Spleen (tissue), 11 donors: ENCODE measurements at regions not wholly inside any gene's neighbourhood (a gene's known extent, or its start where the extent isn't known, plus 50 kb on each side); places are given as distances from the start of the nearest gene placed in this dataset.

Experiments
- DNase-seq: peaks from one replicate; pipeline ENCODE4 v3.0.0-alpha.2; 2020
- H3K27ac ChIP-seq, 8 donors: fragments of 200-600 bp; sonication (generic) in 7 of 8; 1 replicate in 4 of 8; 2 replicates in 4 of 8; pipeline versions ENCODE4 v1.5.0 to v1.8.0; 2016 to 2021; ENCODE audit warnings: inconsistent platforms in 4 of 8, mild to moderate bottlenecking in 4 of 8, moderate library complexity in 1 of 8
- H3K27me3 ChIP-seq, 7 donors: fragments of 200-600 bp; sonication (generic) in 6 of 7; replicated peaks in 1 of 7; 1 replicate in 4 of 7; 2 replicates in 3 of 7; pipeline versions ENCODE4 v1.5.0 to v1.8.0; 2016 to 2021; ENCODE audit warnings: inconsistent platforms in 3 of 7, mild to moderate bottlenecking in 1 of 7
- H3K36me3 ChIP-seq, 6 donors: fragments of 200-600 bp; sonication (generic) in 5 of 6; 1 replicate in 4 of 6; 2 replicates in 2 of 6; pipeline versions ENCODE4 v1.5.0 to v1.8.0; 2016 to 2021; ENCODE audit warnings: inconsistent platforms in 2 of 6
- H3K4me1 ChIP-seq, 6 donors: fragments of 200-600 bp; sonication (generic) in 5 of 6; 1 replicate in 3 of 6; 2 replicates in 3 of 6; pipeline versions ENCODE4 v1.5.0 to v1.8.0; 2016 to 2021; ENCODE audit warnings: inconsistent platforms in 3 of 6
- H3K4me3 ChIP-seq, 8 donors: fragments of 200-600 bp; sonication (generic) in 7 of 8; 1 replicate in 4 of 8; 2 replicates in 4 of 8; pipeline versions ENCODE4 v1.5.0 to v1.8.0; 2016 to 2021; ENCODE audit warnings: inconsistent platforms in 4 of 8, mild to moderate bottlenecking in 4 of 8, moderate library complexity in 2 of 8
- H3K9me3 ChIP-seq, 8 donors: fragments of 200-600 bp; sonication (generic) in 7 of 8; 1 replicate in 4 of 8; 2 replicates in 4 of 8; pipeline versions ENCODE4 v1.5.0 to v1.8.0; 2016 to 2021; ENCODE audit warnings: inconsistent platforms in 4 of 8
- CTCF ChIP-seq, 11 experiments: fragments of 200-600 bp in 7 of 11; fragments of 450-650 bp in 4 of 11; sonication (generic) in 4 of 11; IDR thresholded peaks in 8 of 11; conservative IDR thresholded peaks in 3 of 11; 1 replicate in 7 of 11; 2 replicates in 4 of 11; pipeline versions ENCODE4 v1.4.0 to v1.8.0; 2016 to 2021; ENCODE audit warnings: antibody characterized with exemption in 11 of 11, inconsistent platforms in 4 of 11, mild to moderate bottlenecking in 1 of 11
- POLR2A ChIP-seq, 3 donors: fragments of 450-650 bp; IDR thresholded peaks; one replicate each; pipeline ENCODE4 v1.5.1; 2017; ENCODE audit warnings: antibody characterized with exemption in 3 of 3, mild to moderate bottlenecking in 1 of 3
- POLR2AphosphoS5 ChIP-seq, 3 donors: sonication (generic); formaldehyde crosslinking; IDR thresholded peaks; one replicate each; pipeline ENCODE4 v1.5.1; 2017; ENCODE audit warnings: antibody characterized with exemption in 3 of 3
- WGBS, 5 donors: extraction: QIAGEN DNeasy Blood & Tissue Kit in 3 of 5; methylation state at CpG; one replicate each; pipeline versions ENCODE4 v1.1.5 to v1.1.7; 2013 to 2018; 5-methylcytosine and 5-hydroxymethylcytosine counted together
- intact Hi-C: fragments of 100-400 bp; cut with DNase I; formaldehyde crosslinking; loops from one replicate; pipeline ENCODE4 v1.15.0; 2023; ENCODE audit warnings: low total_unique reads
- donor health status: healthy with polysubstance abuse.
- donor health status: DM: no; HTN: no; CAD: no; lungs with moderate emphysema.
- donor health status: DM: no; HTN: no; CAD: no.
- donor health status: Bipolar disorder and iron deficiency.
- donor health status: healthy.
- donor health status: DM: no; HTN: no; CAD: no.
- donor health status: DM: yes; HTN: yes; CAD: no.

DNA sequence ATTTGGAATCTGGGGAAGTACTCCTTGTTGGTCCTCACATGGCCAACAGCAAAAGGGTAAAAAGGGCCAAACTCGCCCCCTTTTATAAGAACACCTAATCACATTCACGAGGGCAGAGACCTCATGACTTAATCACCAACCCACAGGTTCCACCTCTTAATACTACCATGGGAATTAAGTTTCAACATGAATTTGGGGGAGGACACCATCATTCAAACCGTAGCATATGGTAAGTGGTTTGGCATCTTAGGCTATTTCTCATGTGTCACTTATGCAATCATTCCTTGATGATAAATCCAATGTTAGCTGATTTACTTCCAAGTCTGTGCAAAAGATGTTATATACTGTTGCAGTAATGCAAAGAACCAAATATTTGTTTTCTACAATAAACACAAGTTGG is 302.9 kb upstream of the FAM241A start:
- intact Hi-C loops: no loop called here

GRCh38 chr4:111847296-111848008 is 297.8 kb upstream of the FAM241A start:
- no peaks in the 10 kb centered on the region for H3K27me3 ChIP-seq
- H3K36me3 ChIP-seq: no peaks in the 10 kb centered on the region
- peaks cover 0 to 4% (median 0%) of the 10 kb centered on the region in 8 donors for H3K9me3 ChIP-seq
- 68 to 76% (median 69%) methylated on average over 5 of the region's 5 CpGs for WGBS, 5 donors
- DNase-seq: no peak
- no peaks in the 10 kb centered on the region for H3K4me1 ChIP-seq
- H3K4me3 ChIP-seq: no peak overlapping the region
- no peak for TF ChIP-seq POLR2A (IDR thresholded peaks at IDR 0.05)
- H3K27ac ChIP-seq: no peak overlapping the region
- intact Hi-C loops: no loop called here

More for the DNA sequence above, 302.9 kb upstream of the FAM241A start:
- no peak overlapping the region for H3K27ac ChIP-seq
- no peaks in the 10 kb centered on the region for H3K36me3 ChIP-seq
- WGBS, 5 donors: 75 to 81% (median 78%) methylated on average over 3 of the region's 3 CpGs
- peaks cover 0 to 4% (median 0%) of the 10 kb centered on the region in 7 donors for H3K27me3 ChIP-seq
- no peak overlapping the region for H3K4me3 ChIP-seq
- H3K9me3 ChIP-seq: peaks cover 0 to 8% (median 0%) of the 10 kb centered on the region in 8 donors
- no peak for DNase-seq
- TF ChIP-seq POLR2A (IDR thresholded peaks at IDR 0.05) (no peak), CTCF (IDR thresholded peaks at IDR 0.05 in 8 of 11, conservative IDR thresholded peaks at IDR 0.05 in 3 of 11) (no peak), POLR2AphosphoS5 (IDR thresholded peaks at IDR 0.05) (no peak)
- H3K4me1 ChIP-seq: no peaks in the 10 kb centered on the region

DNA sequence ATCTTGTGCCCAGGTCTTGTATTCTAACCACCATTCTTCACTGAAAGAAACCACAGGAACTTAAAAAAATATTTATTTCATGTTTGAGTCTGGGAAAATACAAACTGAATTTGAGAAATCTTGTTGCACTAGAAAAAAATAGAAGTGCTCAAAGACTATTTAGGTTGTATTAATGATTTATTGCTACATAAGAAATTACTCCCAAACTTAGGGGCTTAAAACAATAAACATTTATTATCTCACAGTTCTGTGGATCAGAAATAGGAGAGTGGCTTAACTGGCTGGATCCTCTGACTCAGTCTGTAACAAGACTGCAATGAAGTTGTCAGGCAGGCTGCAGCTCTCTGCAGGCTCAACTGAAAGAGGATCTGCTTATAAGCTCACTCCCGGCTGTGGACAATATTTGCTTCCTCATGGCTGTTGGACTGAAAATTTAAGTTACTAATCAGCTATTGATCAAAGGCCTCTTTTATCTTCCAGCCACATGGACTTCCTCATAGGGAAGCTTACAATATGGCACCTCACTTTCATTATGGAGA is 295.4 kb upstream of the FAM241A start:
- Histone ChIP-seq H3K4me3 (no peak overlapping the region), H3K27ac (no peak overlapping the region), H3K27me3 (no peaks in the 10 kb centered on the region), H3K9me3 (peaks cover 0 to 4% (median 0%) of the 10 kb centered on the region in 8 donors), H3K4me1 (no peaks in the 10 kb centered on the region), H3K36me3 (no peaks in the 10 kb centered on the region)
- WGBS, 5 donors: 83 to 91% (median 90%) methylated on average over 1 of the region's 1 CpG
- DNase-seq: no peak
- intact Hi-C loops: no loop called here
- TF ChIP-seq CTCF (IDR thresholded peaks at IDR 0.05 in 8 of 11, conservative IDR thresholded peaks at IDR 0.05 in 3 of 11) (no peak), POLR2A (IDR thresholded peaks at IDR 0.05) (no peak), POLR2AphosphoS5 (IDR thresholded peaks at IDR 0.05) (no peak)

- Histone ChIP-seq H3K27ac (no peak overlapping the region), H3K27me3 (no peaks in the 10 kb centered on the region), H3K4me1 (no peaks in the 10 kb centered on the region), H3K36me3 (no peaks in the 10 kb centered on the region), H3K9me3 (no peaks in the 10 kb centered on the region), H3K4me3 (no peak overlapping the region)
- 0 to 2% (median 0%) methylated on average over 1 of the region's 1 CpG for WGBS, 5 donors
- intact Hi-C loops: no loop called here
- TF ChIP-seq POLR2A (IDR thresholded peaks at IDR 0.05) (no peak), CTCF (IDR thresholded peaks at IDR 0.05 in 8 of 11, conservative IDR thresholded peaks at IDR 0.05 in 3 of 11) (peak in 6 of 11 experiments; percentile 17 to 42 (median 24))
- no peak for DNase-seq
Measured at GRCh38 chr4:111854494-111855087, 290.7 kb upstream of the FAM241A start.
